CD14-positive monocyte (primary cell): ENCODE measurements at regions not wholly inside any gene's neighbourhood (a gene's known extent, or its start where the extent isn't known, plus 50 kb on each side); places are given as distances from the start of the nearest gene placed in this dataset.

Source experiments
- DNase-seq, 3 donors: peaks; one replicate each; pipeline ENCODE4 v3.0.0-alpha.2; 2011 to 2022
- H2AFZ ChIP-seq: 2 replicates; pipeline ENCODE4 v1.6.0; 2012; ENCODE audit warnings: mild to moderate bottlenecking, low read depth, low read length, inconsistent platforms; ENCODE audit not compliant: insufficient read depth, poor library complexity, severe bottlenecking
- H3K27ac ChIP-seq, 2 donors: 1 replicate in 1 of 2; 2 replicates in 1 of 2; pipeline ENCODE4 v1.5.1; 2012 to 2013; ENCODE audit warnings: low read length in 2 of 2, control low read depth in 1 of 2, inconsistent platforms in 1 of 2, low read depth in 1 of 2, mild to moderate bottlenecking in 1 of 2
- H3K27me3 ChIP-seq, 2 donors: one replicate each; pipeline versions ENCODE4 v1.6.0 to v1.6.1; 2011 to 2013; ENCODE audit warnings: low read length in 2 of 2; ENCODE audit not compliant: control insufficient read depth in 2 of 2, insufficient read depth in 2 of 2
- H3K36me3 ChIP-seq, 2 donors: replicated peaks in 1 of 2; 1 replicate in 1 of 2; 2 replicates in 1 of 2; pipeline versions ENCODE4 v1.5.1 to v1.6.1; 2012 to 2013; ENCODE audit warnings: low read length in 2 of 2, control low read depth in 1 of 2, inconsistent platforms in 1 of 2, mild to moderate bottlenecking in 1 of 2; ENCODE audit not compliant: insufficient read depth in 2 of 2, control insufficient read depth in 1 of 2
- H3K4me1 ChIP-seq, 2 donors: 1 replicate in 1 of 2; 2 replicates in 1 of 2; pipeline versions ENCODE4 v1.5.1 to v1.6.1; 2012 to 2013; ENCODE audit warnings: low read length in 2 of 2, control low read depth in 1 of 2, inconsistent platforms in 1 of 2, mild to moderate bottlenecking in 1 of 2, moderate library complexity in 1 of 2; ENCODE audit not compliant: insufficient read depth in 2 of 2, control insufficient read depth in 1 of 2
- H3K4me2 ChIP-seq: replicated peaks from 2 replicates; pipeline ENCODE3; 2012; ENCODE audit warnings: low read length, moderate library complexity, mild to moderate bottlenecking; ENCODE audit not compliant: poor library complexity, severe bottlenecking; ENCODE audit errors: extremely low read depth
- H3K4me3 ChIP-seq, 3 experiments: fragments of 200-600 bp in 1 of 3; sonication (generic) in 1 of 3; replicated peaks in 1 of 3; 1 replicate in 2 of 3; 2 replicates in 1 of 3; pipeline ENCODE4 v1.5.1; 2011 to 2013; ENCODE audit warnings: low read length in 3 of 3, mild to moderate bottlenecking in 3 of 3, control low read depth in 2 of 3, low read depth in 2 of 3, inconsistent platforms in 1 of 3, moderate library complexity in 1 of 3
- H3K79me2 ChIP-seq: 2 replicates; pipeline ENCODE4 v1.6.0; 2012; ENCODE audit warnings: mild to moderate bottlenecking, control low read depth, inconsistent platforms, low read length, moderate library complexity; ENCODE audit not compliant: insufficient read depth
- H3K9ac ChIP-seq: 2 replicates; pipeline ENCODE4 v1.6.0; 2017; ENCODE audit warnings: low read length, mild to moderate bottlenecking; ENCODE audit not compliant: insufficient read depth, poor library complexity, severe bottlenecking
- H3K9me3 ChIP-seq, 2 donors: replicated peaks in 1 of 2; 1 replicate in 1 of 2; 2 replicates in 1 of 2; pipeline versions ENCODE4 v1.5.1 to v1.6.1; 2012 to 2013; ENCODE audit warnings: low read length in 2 of 2, control low read depth in 1 of 2; ENCODE audit not compliant: control insufficient read depth in 1 of 2, insufficient read depth in 1 of 2
- H4K20me1 ChIP-seq: 2 replicates; pipeline ENCODE4 v1.6.0; 2012; ENCODE audit warnings: mild to moderate bottlenecking, low read length, control low read depth, moderate library complexity; ENCODE audit not compliant: insufficient read depth
- H3K27ac Mint-ChIP-seq, 7 donors: one replicate each; pipeline ENCODE4 v1.8.0; 2020; ENCODE audit warnings: mild to moderate bottlenecking in 7 of 7, mixed read lengths in 7 of 7, moderate library complexity in 6 of 7, inconsistent platforms in 2 of 7
- H3K27me3 Mint-ChIP-seq, 3 donors: one replicate each; pipeline ENCODE4 v1.8.0; 2021 to 2022; ENCODE audit warnings: low read depth in 3 of 3, mild to moderate bottlenecking in 3 of 3, mixed read lengths in 3 of 3, moderate library complexity in 3 of 3, inconsistent platforms in 1 of 3
- H3K36me3 Mint-ChIP-seq, 2 donors: one replicate each; pipeline ENCODE4 v1.8.0; 2020; ENCODE audit warnings: mixed read lengths in 2 of 2, inconsistent platforms in 1 of 2, mild to moderate bottlenecking in 1 of 2
- H3K4me1 Mint-ChIP-seq: one replicate; pipeline ENCODE4 v1.8.0; 2020; ENCODE audit warnings: mild to moderate bottlenecking, mixed read lengths
- H3K4me3 Mint-ChIP-seq, 2 donors: one replicate each; pipeline ENCODE4 v1.8.0; 2020; ENCODE audit warnings: mild to moderate bottlenecking in 2 of 2, mixed read lengths in 2 of 2, moderate library complexity in 1 of 2
- H3K9me3 Mint-ChIP-seq, 7 donors: one replicate each; pipeline ENCODE4 v1.8.0; 2020 to 2022; ENCODE audit warnings: mixed read lengths in 7 of 7, mild to moderate bottlenecking in 6 of 7, moderate library complexity in 6 of 7, inconsistent platforms in 2 of 7
- whole genome bisulfite sequencing: methylation state at CpG from one replicate; pipeline ENCODE4 v1.1.5; 2013; ENCODE audit warnings: missing lambda C conversion rate; ENCODE audit not compliant: insufficient coverage; 5-methylcytosine and 5-hydroxymethylcytosine counted together
- intact Hi-C, 2 donors: fragments of 100-400 bp; cut with micrococcal nuclease; formaldehyde crosslinking; loops; one replicate each; pipeline versions ENCODE4 v1.15.0 to v1.15.1; 2023
- TF ChIP-seq, protein P1 (sequence below): fragments of 200-600 bp; IDR thresholded peaks from one replicate; pipeline ENCODE4 v1.8.0; 2022; ENCODE audit warnings: antibody characterized with exemption, mild to moderate bottlenecking

DNA sequence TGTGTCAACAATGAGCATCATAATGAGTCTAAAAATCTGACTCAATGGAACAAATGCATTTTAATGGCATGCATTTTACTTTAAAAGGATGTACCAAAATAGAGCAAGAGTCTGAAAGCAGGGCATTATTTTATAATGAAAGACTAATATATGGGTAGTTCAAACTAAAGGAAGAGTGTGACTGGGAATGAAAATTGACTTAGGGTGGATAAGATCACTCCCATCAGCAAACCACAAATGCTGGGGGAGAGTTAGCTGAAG is 114.7 kb downstream of the SOX4 start:
- no peak for DNase-seq
- Histone ChIP-seq H2AFZ (no peak overlapping the region), H3K4me1 (peaks cover 0 to 4% of the 10 kb centered on the region in 2 donors), H3K79me2 (no peaks in the 10 kb centered on the region), H4K20me1 (no peaks in the 10 kb centered on the region), H3K36me3 (no peaks in the 10 kb centered on the region), H3K4me3 (no peak overlapping the region), H3K9ac (no peak overlapping the region), H3K9me3 (no peaks in the 10 kb centered on the region), H3K4me2 (no peak overlapping the region), H3K27ac (no peak overlapping the region), H3K27me3 (no peaks in the 10 kb centered on the region)
- H3K4me1 Mint-ChIP-seq: peaks cover 2% of the 10 kb centered on the region
- no peaks in the 10 kb centered on the region for H3K36me3 Mint-ChIP-seq
- H3K27me3 Mint-ChIP-seq: peaks cover 0 to 2% (median 1%) of the 10 kb centered on the region in 3 donors
- H3K4me3 Mint-ChIP-seq: no peak overlapping the region
- H3K27ac Mint-ChIP-seq: no peak overlapping the region
- TF ChIP-seq, protein P1, sequence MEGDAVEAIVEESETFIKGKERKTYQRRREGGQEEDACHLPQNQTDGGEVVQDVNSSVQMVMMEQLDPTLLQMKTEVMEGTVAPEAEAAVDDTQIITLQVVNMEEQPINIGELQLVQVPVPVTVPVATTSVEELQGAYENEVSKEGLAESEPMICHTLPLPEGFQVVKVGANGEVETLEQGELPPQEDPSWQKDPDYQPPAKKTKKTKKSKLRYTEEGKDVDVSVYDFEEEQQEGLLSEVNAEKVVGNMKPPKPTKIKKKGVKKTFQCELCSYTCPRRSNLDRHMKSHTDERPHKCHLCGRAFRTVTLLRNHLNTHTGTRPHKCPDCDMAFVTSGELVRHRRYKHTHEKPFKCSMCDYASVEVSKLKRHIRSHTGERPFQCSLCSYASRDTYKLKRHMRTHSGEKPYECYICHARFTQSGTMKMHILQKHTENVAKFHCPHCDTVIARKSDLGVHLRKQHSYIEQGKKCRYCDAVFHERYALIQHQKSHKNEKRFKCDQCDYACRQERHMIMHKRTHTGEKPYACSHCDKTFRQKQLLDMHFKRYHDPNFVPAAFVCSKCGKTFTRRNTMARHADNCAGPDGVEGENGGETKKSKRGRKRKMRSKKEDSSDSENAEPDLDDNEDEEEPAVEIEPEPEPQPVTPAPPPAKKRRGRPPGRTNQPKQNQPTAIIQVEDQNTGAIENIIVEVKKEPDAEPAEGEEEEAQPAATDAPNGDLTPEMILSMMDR: no peak
- no peaks in the 10 kb centered on the region for H3K9me3 Mint-ChIP-seq
- intact Hi-C loops: no loop called here

DNA sequence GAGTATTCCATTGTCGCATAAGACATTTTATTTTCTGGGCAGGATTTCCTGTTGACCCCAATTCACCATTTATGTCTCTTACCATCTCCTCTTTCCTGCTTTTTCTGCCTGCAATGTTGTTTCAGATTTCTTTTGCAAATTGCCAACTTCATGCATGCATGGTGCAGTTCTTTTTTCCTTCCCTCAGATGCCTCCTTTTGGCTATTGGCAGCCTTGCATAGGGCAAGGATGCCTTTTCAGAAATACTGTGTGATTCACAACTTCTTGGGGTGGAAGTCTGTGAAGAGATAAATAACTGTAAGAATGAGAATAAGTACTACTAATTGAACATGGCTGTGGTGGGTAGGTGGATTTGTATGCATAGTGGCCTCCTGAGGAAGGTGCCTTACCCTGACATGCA is 116.7 kb downstream of the SOX4 start:
- H3K9ac ChIP-seq: no peak overlapping the region
- TF ChIP-seq, protein P1: no peak
- no peaks in the 10 kb centered on the region for H3K79me2 ChIP-seq
- no peaks in the 10 kb centered on the region for H3K27me3 ChIP-seq
- H3K36me3 ChIP-seq: no peaks in the 10 kb centered on the region
- Mint-ChIP-seq H3K27me3 (peaks cover 0 to 1% (median 0%) of the 10 kb centered on the region in 3 donors), H3K9me3 (no peaks in the 10 kb centered on the region), H3K4me3 (no peak overlapping the region), H3K4me1 (peaks cover 13% of the 10 kb centered on the region), H3K27ac (no peak overlapping the region), H3K36me3 (no peaks in the 10 kb centered on the region)
- intact Hi-C loops: no loop called here
- H3K4me1 ChIP-seq: peaks cover 8 to 12% of the 10 kb centered on the region in 2 donors
- no peak for DNase-seq
- H3K9me3 ChIP-seq: no peaks in the 10 kb centered on the region
- no peak overlapping the region for H3K4me2 ChIP-seq
- H4K20me1 ChIP-seq: no peaks in the 10 kb centered on the region
- no peak overlapping the region for H2AFZ ChIP-seq
- no peak overlapping the region for H3K4me3 ChIP-seq
- no CpG with 5 or more reads among the region's 1 CpG for WGBS
- H3K27ac ChIP-seq: no peak overlapping the region
